Neuronal stem cell (in vitro differentiated cells): ENCODE measurements at regions not wholly inside any gene's neighbourhood (a gene's known extent, or its start where the extent isn't known, plus 50 kb on each side); places are given as distances from the start of the nearest gene placed in this dataset.

Experiments used
- DNase-seq: peaks from one replicate; pipeline ENCODE4 v3.0.0-alpha.2; 2013; ENCODE audit warnings: low spot score
- H2AFZ ChIP-seq: one replicate; pipeline ENCODE4 v1.6.1; 2013; ENCODE audit warnings: mild to moderate bottlenecking, low read length, inconsistent platforms
- H2AK5ac ChIP-seq: 2 replicates; pipeline ENCODE4 v1.6.1; 2013; ENCODE audit warnings: low read depth, mild to moderate bottlenecking, inconsistent platforms, low read length, moderate library complexity, mixed read lengths
- H2BK120ac ChIP-seq: 2 replicates; pipeline ENCODE4 v1.6.1; 2013; ENCODE audit warnings: low read depth, mild to moderate bottlenecking, inconsistent platforms, low read length, moderate library complexity, mixed read lengths
- H2BK12ac ChIP-seq: one replicate; pipeline ENCODE4 v1.6.1; 2013; ENCODE audit warnings: low read length, inconsistent platforms
- H2BK15ac ChIP-seq: 2 replicates; pipeline ENCODE4 v1.6.1; 2013; ENCODE audit warnings: mild to moderate bottlenecking, low read length, inconsistent platforms, mixed read lengths
- H2BK5ac ChIP-seq: one replicate; pipeline ENCODE4 v1.6.1; 2013; ENCODE audit warnings: inconsistent platforms, mild to moderate bottlenecking, low read length, moderate library complexity
- H3K14ac ChIP-seq: one replicate; pipeline ENCODE4 v1.6.1; 2013; ENCODE audit warnings: low read length, inconsistent platforms
- H3K18ac ChIP-seq: 2 replicates; pipeline ENCODE4 v1.6.1; 2013; ENCODE audit warnings: low read length, inconsistent platforms
- H3K23ac ChIP-seq: 2 replicates; pipeline ENCODE4 v1.6.1; 2013; ENCODE audit warnings: low read depth, mild to moderate bottlenecking, mixed read lengths, low read length, inconsistent platforms; ENCODE audit not compliant: poor library complexity
- H3K27ac ChIP-seq: replicated peaks from 3 replicates; pipeline ENCODE4 v1.5.1; 2013; ENCODE audit warnings: low read length, inconsistent platforms
- H3K27me3 ChIP-seq, 3 experiments: 2 replicates each; pipeline ENCODE4 v1.6.1; 2013; ENCODE audit warnings: low read length in 3 of 3, mild to moderate bottlenecking in 2 of 3, inconsistent platforms in 1 of 3, low read depth in 1 of 3, mixed read lengths in 1 of 3, moderate library complexity in 1 of 3; ENCODE audit not compliant: control insufficient read depth in 3 of 3, insufficient read depth in 3 of 3
- H3K36me3 ChIP-seq, 2 donors: replicated peaks in 1 of 2; 2 replicates each; pipeline ENCODE4 v1.6.1; 2013; ENCODE audit warnings: low read length in 2 of 2; ENCODE audit not compliant: control insufficient read depth in 2 of 2, insufficient read depth in 2 of 2
- H3K4ac ChIP-seq: 2 replicates; pipeline ENCODE4 v1.6.1; 2013; ENCODE audit warnings: inconsistent platforms, mild to moderate bottlenecking, low read length, moderate library complexity
- H3K4me1 ChIP-seq, 2 donors: 1 replicate in 1 of 2; 2 replicates in 1 of 2; pipeline ENCODE4 v1.6.1; 2013; ENCODE audit warnings: low read length in 2 of 2, low read depth in 1 of 2; ENCODE audit not compliant: control insufficient read depth in 2 of 2, insufficient read depth in 1 of 2
- H3K4me2 ChIP-seq: one replicate; pipeline ENCODE4 v1.6.1; 2013; ENCODE audit warnings: mild to moderate bottlenecking, low read length, inconsistent platforms; ENCODE audit not compliant: insufficient read depth, poor library complexity, severe bottlenecking
- H3K4me3 ChIP-seq, 2 donors: 2 replicates each; pipeline ENCODE4 v1.5.1; 2013; ENCODE audit warnings: low read length in 2 of 2, mild to moderate bottlenecking in 2 of 2, inconsistent platforms in 1 of 2, moderate library complexity in 1 of 2
- H3K79me1 ChIP-seq: one replicate; pipeline ENCODE4 v1.6.1; 2013; ENCODE audit warnings: low read depth, mild to moderate bottlenecking, inconsistent platforms, low read length, moderate library complexity
- H3K9ac ChIP-seq: one replicate; pipeline ENCODE4 v1.6.1; 2013; ENCODE audit warnings: mild to moderate bottlenecking, low read depth, low read length, inconsistent platforms; ENCODE audit not compliant: poor library complexity
- H3K9me3 ChIP-seq, 2 donors: replicated peaks in 1 of 2; 2 replicates each; pipeline versions ENCODE3 to v1.6.1; 2013; ENCODE audit warnings: low read length in 2 of 2, mild to moderate bottlenecking in 2 of 2, inconsistent platforms in 1 of 2, low read depth in 1 of 2, mixed read lengths in 1 of 2, moderate library complexity in 1 of 2; ENCODE audit not compliant: control insufficient read depth in 2 of 2, insufficient read depth in 1 of 2
- H4K8ac ChIP-seq: one replicate; pipeline ENCODE4 v1.6.1; 2013; ENCODE audit warnings: low read depth, mild to moderate bottlenecking, inconsistent platforms, low read length, moderate library complexity
- H4K91ac ChIP-seq: one replicate; pipeline ENCODE4 v1.6.1; 2013; ENCODE audit warnings: low read length, low read depth, mild to moderate bottlenecking, inconsistent platforms; ENCODE audit not compliant: poor library complexity
- WGBS, 2 donors: extraction: QIAGEN DNeasy Blood & Tissue Kit; methylation state at CpG; one replicate each; pipeline ENCODE4 v1.1.7; 2013; ENCODE audit warnings: missing lambda C conversion rate in 2 of 2, mixed read lengths in 1 of 2; ENCODE audit not compliant: insufficient read length in 2 of 2, insufficient replicate concordance in 1 of 2; ENCODE audit errors: extremely low coverage in 2 of 2; 5-methylcytosine and 5-hydroxymethylcytosine counted together

DNA sequence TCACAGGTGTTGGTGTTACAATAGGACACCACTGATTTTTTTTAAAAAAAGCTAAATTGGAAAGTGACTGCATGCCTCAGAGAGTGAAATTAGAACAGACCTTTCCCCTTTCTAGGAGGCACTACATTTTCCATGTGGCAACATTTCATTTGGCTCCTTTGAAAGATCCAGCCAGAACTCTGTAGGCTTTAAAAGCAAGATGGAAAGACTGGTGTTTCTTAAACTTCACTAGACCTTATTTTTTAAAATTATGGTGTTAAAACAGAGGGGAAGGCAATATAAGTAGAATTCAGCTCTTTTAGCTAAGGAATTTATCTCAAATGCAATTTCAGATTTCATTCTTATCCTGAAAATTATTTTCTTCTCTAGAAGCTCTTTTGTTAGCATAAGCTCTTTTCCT is 317.6 kb upstream of the TGFBR2 start:
- Histone ChIP-seq H4K8ac (no peak overlapping the region), H3K4me2 (no peak overlapping the region), H3K9me3 (no peaks in the 10 kb centered on the region), H2AK5ac (no peak overlapping the region), H2BK15ac (no peak overlapping the region), H4K91ac (no peak overlapping the region), H2AFZ (peak overlapping the region; percentile 15), H3K4me1 (peaks cover 11% of the 10 kb centered on the region in 2 donors), H3K14ac (no peak overlapping the region), H3K9ac (no peak overlapping the region), H2BK12ac (no peak overlapping the region), H2BK5ac (no peak overlapping the region), H2BK120ac (no peak overlapping the region), H3K27ac (peak overlapping the region; percentile 57), H3K18ac (no peak overlapping the region), H3K79me1 (no peaks in the 10 kb centered on the region), H3K36me3 (no peaks in the 10 kb centered on the region), H3K4ac (no peak overlapping the region), H3K4me3 (no peak overlapping the region), H3K27me3 (no peaks in the 10 kb centered on the region), H3K23ac (no peak overlapping the region)
- DNase-seq = no peak

DNA sequence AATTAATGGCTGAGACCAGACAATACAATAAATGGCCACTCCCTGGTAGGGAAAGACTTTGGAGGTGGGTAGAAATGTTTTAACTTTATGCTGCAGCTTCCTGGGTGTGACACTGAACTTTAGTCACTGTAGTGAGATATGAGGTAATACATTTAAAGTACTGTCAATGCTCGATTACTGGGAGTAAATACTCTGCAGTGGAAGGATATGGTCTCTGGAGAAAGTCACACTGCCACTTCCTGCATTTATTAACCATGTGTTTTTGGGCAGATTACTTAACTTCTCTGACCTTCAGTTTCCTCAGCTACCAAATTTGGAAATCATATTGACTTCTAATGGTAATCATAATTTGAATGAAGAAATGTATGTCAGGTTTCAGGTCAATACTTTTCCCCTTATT is 317.1 kb upstream of the TGFBR2 start:
- Histone ChIP-seq H2BK120ac (no peak overlapping the region), H3K23ac (no peak overlapping the region), H4K91ac (no peak overlapping the region), H3K4me1 (peaks cover 11% of the 10 kb centered on the region in 2 donors), H3K4me2 (no peak overlapping the region), H4K8ac (no peak overlapping the region), H3K36me3 (no peaks in the 10 kb centered on the region), H2AK5ac (no peak overlapping the region), H3K79me1 (no peaks in the 10 kb centered on the region), H3K9me3 (no peaks in the 10 kb centered on the region), H2AFZ (no peak overlapping the region), H3K27ac (peak overlapping the region; percentile 57), H3K4ac (no peak overlapping the region), H3K9ac (no peak overlapping the region), H3K18ac (no peak overlapping the region), H2BK15ac (no peak overlapping the region), H3K4me3 (no peak overlapping the region), H3K14ac (no peak overlapping the region), H2BK5ac (no peak overlapping the region), H2BK12ac (no peak overlapping the region), H3K27me3 (no peaks in the 10 kb centered on the region)
- no CpG with 5 or more reads among the region's 1 CpG for WGBS, 2 donors
- DNase-seq = no peak

DNA sequence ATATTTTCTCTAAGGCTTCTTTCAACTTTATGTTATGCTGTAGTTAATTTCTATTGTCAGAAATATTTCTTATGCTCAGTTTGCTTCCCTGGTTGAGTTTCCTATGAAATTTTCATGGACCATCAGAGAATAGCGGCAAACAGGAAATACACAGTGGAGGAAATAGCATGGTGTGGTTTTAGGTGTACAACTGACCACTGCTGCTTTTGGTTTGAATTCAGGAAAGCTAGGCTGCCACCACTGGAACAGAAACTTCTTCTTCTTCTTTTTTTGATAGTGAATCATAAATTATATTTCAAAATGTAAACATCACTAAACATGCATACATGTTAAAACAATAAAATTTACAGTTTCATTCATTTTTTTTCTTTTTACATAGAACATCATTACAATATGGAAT is 316.6 kb upstream of the TGFBR2 start:
- H3K4me2 ChIP-seq = no peak overlapping the region
- H3K18ac ChIP-seq = no peak overlapping the region
- H2BK5ac ChIP-seq = no peak overlapping the region
- no peak overlapping the region for H4K91ac ChIP-seq
- H3K4me1 ChIP-seq = peaks cover 11 to 13% of the 10 kb centered on the region in 2 donors
- H2BK12ac ChIP-seq = no peak overlapping the region
- H3K9ac ChIP-seq = no peak overlapping the region
- H3K14ac ChIP-seq = no peak overlapping the region
- DNase-seq = no peak
- H4K8ac ChIP-seq = no peak overlapping the region
- no peak overlapping the region for H3K27ac ChIP-seq
- no peak overlapping the region for H2AFZ ChIP-seq
- no peak overlapping the region for H2AK5ac ChIP-seq
- no peaks in the 10 kb centered on the region for H3K27me3 ChIP-seq
- H3K79me1 ChIP-seq = no peaks in the 10 kb centered on the region
- no peak overlapping the region for H3K4ac ChIP-seq
- no CpG with 5 or more reads among the region's 1 CpG for WGBS, 2 donors
- no peak overlapping the region for H3K4me3 ChIP-seq
- H2BK15ac ChIP-seq = no peak overlapping the region
- H3K36me3 ChIP-seq = no peaks in the 10 kb centered on the region
- H3K23ac ChIP-seq = no peak overlapping the region
- H2BK120ac ChIP-seq = no peak overlapping the region
- H3K9me3 ChIP-seq = no peaks in the 10 kb centered on the region

DNA sequence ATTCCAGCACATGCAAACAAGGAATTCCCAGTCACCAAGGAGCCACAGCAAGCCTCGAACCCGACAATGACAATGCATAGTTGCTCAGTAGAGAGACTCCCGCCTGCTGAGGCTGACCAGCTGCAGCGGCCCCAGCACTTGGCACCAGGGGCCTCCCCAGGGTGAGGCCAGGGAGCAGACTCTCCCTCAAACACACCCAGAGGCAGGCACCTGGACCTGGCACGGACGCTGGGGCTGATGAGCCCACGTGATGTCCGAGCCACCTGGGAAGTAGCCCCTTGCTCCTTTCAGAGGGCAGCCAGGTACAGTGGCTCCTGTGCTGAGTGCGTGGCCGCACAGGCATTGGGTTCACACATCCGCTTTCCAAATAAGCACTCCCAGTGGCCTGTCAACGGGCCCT is 315.9 kb upstream of the TGFBR2 start:
- Histone ChIP-seq H3K79me1 (no peaks in the 10 kb centered on the region), H4K8ac (no peak overlapping the region), H2BK120ac (no peak overlapping the region), H2AFZ (no peak overlapping the region), H3K14ac (no peak overlapping the region), H4K91ac (no peak overlapping the region), H3K9ac (no peak overlapping the region), H3K4ac (no peak overlapping the region), H3K4me3 (no peak overlapping the region), H2BK15ac (no peak overlapping the region), H3K4me2 (no peak overlapping the region), H3K4me1 (peaks cover 11 to 13% of the 10 kb centered on the region in 2 donors), H2BK5ac (no peak overlapping the region), H3K27me3 (no peaks in the 10 kb centered on the region), H2AK5ac (peak overlapping the region; percentile 64), H3K18ac (peak overlapping the region; percentile 66), H3K36me3 (no peaks in the 10 kb centered on the region), H3K23ac (no peak overlapping the region), H3K9me3 (no peaks in the 10 kb centered on the region), H3K27ac (no peak overlapping the region), H2BK12ac (peak overlapping the region; percentile 79)
- no peak for DNase-seq
- no CpG with 5 or more reads among the region's 12 CpGs for WGBS, 2 donors
